ENCODE measurements at regions not wholly inside any gene's neighbourhood (a gene's known extent, or its start where the extent isn't known, plus 50 kb on each side); places are given as distances from the start of the nearest gene placed in this dataset.

DNA sequence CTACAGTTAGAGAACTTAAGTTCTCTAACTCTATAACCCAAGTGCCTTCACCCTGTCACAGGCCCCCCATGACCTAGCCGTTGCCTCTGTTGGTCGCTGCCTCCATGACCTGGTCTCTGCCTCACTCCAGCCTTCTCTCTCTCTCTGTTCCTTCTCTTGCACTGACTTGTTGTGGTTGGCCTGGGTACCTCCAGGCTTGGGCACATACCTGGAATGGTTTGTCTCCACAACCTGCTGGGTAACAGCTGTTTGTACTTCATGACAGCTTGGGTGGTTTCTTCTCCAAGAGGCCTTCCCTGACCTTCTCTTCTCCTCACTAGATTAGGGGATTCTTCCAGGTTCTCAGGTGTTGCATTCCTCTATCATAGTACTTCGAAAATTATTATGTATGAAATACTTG lies 371.6 kb upstream of the USP24 start:
- DNase-seq: no peak

GRCh38 chr1:55585402-55585792 lies 370.2 kb upstream of the USP24 start:
- DNase-seq: no peak

DNA sequence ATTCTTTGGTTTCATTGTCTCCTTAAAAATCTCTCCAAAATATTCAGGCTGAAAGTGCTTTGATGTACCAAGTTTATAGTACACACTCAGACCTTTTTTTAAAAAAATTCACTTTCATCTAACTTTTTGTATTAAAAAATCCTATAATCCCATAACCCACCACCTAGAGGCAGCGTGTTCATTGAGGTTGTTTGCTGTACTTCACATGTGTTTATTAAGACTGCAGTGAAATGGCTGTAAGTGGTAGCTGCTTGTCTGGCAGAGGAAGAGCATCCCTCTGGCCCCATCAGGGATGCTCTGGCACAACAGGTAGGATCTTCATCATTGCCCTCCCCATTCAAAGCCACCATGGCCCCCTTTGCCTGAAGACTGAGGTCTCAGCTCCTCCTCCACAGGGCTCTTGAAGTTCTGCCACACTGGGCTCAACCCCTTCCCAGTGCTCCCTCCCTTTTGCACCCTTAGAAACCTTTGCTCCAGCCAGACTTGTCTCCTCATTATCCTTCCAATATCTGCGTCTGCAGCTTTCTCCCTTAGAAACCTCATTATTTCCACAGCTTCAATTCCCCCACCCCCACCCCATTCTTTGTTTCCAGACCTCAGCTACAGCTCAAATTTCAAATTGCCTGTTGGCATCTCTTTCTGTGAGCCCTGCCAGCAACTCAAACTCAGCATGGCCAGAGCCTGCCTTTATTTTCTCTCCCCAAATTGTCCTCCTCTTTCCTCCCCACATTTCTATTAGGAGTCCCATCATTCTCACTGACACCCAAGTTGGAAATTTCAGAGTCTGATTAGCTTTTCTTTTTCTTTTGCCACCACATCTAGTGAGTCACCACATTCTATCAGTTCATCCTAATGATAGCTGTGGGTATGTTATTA lies 369.6 kb upstream of the USP24 start:
- no peak for DNase-seq

GRCh38 chr1:55582084-55582483 lies 366.9 kb upstream of the USP24 start:
- no peak for DNase-seq

- DNase-seq: no peak
Observed at GRCh38 chr1:55580845-55581332, 365.7 kb upstream of the USP24 start.

DNA sequence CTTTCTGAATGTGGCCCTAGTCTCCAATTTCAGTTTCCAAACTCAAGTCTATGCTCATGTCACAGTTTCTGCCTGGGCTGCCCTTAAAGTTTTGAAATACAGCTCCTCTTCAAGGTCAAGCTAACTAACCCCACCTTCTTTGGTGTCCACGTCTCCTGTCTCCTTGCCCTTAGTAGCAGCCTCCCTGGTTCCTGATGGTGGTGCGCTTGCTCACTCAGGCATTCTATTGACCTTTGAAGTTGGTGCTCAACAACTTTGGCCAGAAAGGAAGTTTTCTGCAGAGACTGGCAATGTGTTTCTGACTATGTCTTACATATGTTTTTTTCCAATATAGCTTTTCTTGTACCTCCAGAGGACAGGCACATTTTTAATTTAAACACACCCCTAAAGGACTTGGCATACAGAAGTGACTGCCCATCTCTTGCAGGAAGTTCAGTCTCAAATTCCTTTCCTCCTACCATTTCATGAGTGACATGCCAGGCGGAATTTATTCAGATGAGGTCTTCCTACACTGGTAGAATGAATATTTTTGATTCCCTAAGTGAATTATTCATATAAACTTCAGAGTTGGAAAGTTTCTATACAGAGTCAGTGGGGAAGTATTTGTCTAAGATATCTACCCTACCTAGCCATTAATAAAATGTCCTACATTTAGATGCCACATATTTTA lies 364.3 kb upstream of the USP24 start:
- no peak for DNase-seq

GRCh38 chr1:55578646-55579045 lies 363.5 kb upstream of the USP24 start:
- DNase-seq: no peak

DNA sequence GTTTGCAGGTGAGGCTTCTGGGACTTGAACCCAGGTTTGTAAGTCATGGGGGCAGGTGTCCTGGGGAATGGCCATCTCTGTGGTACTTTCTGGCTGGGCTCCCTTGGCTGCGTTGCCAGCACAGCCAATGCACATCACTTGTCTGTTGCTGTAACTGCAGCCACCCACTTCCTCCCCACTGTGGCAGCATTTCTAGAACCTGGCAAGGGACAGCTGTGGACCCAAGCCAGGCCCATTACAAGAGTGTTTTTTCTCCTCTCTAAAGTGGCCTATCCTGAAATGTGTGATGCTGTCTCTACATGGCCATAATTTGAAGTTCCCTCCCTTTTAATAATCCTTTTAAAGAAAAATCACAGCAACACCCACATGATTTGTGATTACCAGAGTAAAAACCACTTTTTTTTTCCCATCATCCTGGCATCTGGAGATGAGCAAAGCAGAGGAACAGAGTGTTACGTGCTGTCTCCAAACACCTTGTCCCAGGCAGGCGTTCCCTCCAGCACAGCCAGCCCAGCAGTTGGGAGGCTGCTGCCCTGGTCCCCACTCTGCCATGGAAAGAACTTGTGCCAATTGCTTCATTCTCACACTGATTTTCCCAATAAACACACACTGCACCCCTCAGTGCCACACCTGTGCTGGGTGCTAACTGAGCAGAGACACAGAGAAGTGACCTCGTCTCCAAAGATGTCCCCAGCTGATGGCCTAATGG lies 360.6 kb upstream of the USP24 start:
- DNase-seq: no peak

- DNase-seq: no peak
Observed at GRCh38 chr1:55574691-55575225, 359.6 kb upstream of the USP24 start.

DNA sequence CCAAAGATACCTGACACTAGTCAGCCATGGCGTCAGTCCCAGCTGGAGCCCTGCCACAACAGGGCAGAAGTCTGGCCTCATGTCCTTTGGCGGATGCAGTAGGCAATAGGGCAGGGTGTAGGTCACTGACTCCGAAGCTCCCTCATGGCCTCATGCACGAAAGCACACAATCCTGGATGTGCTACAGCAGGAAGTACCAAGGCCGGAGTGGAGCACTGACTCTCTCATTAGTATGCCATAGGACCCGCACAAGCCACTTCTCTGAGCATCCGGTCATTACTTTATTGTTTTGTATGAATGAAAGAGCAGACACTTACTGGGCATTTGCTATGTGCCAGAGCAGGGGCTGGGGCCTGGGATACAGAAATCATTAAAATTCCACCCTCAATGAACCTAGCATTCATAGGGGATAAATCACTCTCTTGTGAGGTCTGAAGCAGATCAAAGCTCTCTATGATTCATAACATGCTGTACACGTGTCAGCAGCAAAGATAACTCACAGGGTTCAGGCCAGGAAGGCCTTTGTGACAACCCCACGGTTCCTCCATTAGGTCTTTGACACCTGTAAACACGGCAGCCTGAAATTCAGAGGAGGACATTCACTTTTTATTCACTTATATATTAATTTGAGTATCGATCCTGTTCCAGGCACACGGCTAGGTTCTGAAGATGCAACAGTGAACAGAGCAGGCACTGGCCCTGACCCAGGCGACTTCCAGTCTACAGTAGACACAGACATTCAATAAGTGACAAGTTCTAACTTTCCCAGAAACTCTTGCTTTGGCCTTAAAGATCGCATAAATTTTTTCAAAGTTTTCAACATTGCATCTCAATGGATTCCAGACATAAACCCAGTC lies 357.9 kb upstream of the USP24 start:
- DNase-seq: no peak

- DNase-seq: no peak
Observed at GRCh38 chr1:55571767-55572166, 356.6 kb upstream of the USP24 start.

DNA sequence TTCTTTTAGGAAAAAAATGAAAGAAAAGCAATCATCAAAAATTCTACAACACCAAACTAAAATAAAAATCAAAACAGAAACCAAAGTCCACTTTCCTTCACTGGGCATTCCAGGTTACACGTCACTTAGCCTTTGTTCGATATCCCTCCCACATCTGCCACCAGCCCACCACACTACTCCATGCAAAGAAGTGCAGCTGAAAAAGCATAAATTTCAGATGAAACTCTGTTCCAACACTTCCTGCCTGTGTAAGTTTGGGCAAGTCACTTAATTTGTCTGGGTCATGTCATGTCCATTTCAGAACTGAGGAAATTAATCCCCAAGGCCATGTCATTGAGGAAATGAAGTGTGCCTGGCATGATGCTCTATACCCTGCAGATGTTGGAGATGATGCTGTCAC lies 354.3 kb upstream of the USP24 start:
- DNase-seq: no peak

GRCh38 chr1:55568732-55569131 lies 353.6 kb upstream of the USP24 start:
- DNase-seq: no peak

GRCh38 chr1:55560266-55560665 lies 345.1 kb upstream of the USP24 start:
- DNase-seq: no peak

DNA sequence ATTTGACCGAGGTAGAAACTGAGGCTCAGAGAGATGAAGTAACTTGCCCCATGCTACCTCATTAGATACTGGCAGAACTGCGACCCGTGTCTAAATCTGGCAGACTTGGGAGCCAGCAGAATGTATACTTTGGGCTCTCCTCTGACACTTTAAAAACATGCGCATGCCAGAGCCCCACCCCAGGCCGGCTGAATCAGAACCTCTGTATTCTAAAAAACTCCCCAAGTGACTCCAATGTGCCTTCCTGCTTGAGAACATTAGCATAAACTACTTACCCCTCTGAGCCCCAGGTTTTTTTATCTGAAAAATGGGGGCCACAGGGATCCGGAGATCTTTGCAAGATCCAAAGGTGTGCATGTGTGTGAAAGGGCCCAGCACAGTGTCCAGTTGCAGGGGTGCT lies 344.7 kb upstream of the USP24 start:
- DNase-seq: no peak

- DNase-seq: no peak
Observed at GRCh38 chr1:55559161-55559611, 344.0 kb upstream of the USP24 start.

- DNase-seq: no peak
Observed at GRCh38 chr1:55558515-55558914, 343.4 kb upstream of the USP24 start.

GRCh38 chr1:55555956-55556725 lies 341.0 kb upstream of the USP24 start:
- no peak for DNase-seq

- no peak for DNase-seq
Observed at GRCh38 chr1:55554611-55555010, 339.4 kb upstream of the USP24 start.

- DNase-seq: no peak
Observed at GRCh38 chr1:55552636-55553035, 337.5 kb upstream of the USP24 start.

DNA sequence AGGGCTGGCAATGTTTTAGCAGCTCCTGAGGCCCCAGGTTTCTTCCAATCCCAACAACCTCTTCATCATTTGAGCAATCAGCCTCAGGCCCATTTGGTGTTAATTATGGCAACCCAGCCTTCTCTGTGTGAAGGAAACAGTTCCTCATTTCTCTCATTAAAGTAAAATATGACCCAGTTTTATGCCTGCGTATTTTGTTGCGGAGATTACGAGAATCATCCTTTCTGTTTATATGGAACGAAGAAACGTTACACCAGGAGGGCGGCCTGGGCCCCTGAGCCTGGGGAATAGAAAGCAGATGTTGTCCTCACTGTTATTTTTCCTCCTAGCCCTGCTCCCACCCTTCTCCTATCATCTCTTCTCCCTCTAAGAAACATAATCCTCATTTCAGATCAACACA lies 332.2 kb upstream of the USP24 start:
- no peak for DNase-seq

GRCh38 chr1:55546553-55546952 lies 331.4 kb upstream of the USP24 start:
- no peak for DNase-seq
